ENCODE measurements at regions not wholly inside any gene's neighbourhood (a gene's known extent, or its start where the extent isn't known, plus 50 kb on each side); places are given as distances from the start of the nearest gene placed in this dataset.

GRCh38 chr3:182083112-182083511 lies 371.4 kb downstream of the SOX2 start:
- DNase-seq (ENCODE audit: low spot score in 2 of 2), result no peak
- Histone ChIP-seq H3K27ac (no peak overlapping the region), H3K9me3 (no peaks in the 10 kb centered on the region), H3K4me3 (no peak overlapping the region), H3K27me3 (no peaks in the 10 kb centered on the region), H3K4me1 (no peaks in the 10 kb centered on the region), H3K36me3 (no peaks in the 10 kb centered on the region)
- TF ChIP-seq, protein P1, sequence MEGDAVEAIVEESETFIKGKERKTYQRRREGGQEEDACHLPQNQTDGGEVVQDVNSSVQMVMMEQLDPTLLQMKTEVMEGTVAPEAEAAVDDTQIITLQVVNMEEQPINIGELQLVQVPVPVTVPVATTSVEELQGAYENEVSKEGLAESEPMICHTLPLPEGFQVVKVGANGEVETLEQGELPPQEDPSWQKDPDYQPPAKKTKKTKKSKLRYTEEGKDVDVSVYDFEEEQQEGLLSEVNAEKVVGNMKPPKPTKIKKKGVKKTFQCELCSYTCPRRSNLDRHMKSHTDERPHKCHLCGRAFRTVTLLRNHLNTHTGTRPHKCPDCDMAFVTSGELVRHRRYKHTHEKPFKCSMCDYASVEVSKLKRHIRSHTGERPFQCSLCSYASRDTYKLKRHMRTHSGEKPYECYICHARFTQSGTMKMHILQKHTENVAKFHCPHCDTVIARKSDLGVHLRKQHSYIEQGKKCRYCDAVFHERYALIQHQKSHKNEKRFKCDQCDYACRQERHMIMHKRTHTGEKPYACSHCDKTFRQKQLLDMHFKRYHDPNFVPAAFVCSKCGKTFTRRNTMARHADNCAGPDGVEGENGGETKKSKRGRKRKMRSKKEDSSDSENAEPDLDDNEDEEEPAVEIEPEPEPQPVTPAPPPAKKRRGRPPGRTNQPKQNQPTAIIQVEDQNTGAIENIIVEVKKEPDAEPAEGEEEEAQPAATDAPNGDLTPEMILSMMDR (IDR thresholded peaks at IDR 0.05), result no peak
- TF ChIP-seq EP300 (IDR thresholded peaks at IDR 0.05), result no peak
- TF ChIP-seq POLR2A (IDR thresholded peaks at IDR 0.05), result no peak
- no peak for TF ChIP-seq POLR2AphosphoS5 (IDR thresholded peaks at IDR 0.05)
- 54% methylated on average over 2 of the region's 2 CpGs for WGBS

DNA sequence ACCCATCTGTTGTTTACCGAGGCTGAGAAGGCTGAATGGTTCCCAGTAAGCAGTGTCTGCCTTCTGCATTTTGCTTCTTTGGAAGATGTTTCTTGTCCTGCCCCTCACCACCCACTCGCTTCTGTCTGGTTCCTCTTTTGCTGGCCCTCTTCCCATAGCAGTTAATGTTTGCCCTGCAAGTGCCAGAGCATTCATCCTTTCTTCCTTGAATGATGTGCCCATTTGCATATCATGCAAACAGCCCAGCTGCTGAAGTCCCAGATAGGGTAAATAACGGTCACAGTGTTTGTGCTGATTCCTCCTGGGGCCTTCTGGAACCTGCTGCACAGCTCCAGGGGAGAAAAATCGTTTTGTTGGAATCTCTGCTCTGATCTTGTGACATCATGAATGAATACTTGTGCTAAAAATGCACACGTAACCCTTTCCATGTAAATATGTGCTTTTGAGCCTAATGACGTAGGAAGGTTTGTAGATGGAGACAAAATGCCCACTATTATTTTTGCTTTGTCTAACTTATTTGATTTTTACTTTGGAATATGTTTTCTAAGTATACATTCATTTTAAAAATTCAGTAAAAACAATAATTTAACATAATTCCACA lies 381.0 kb downstream of the SOX2 start:
- Histone ChIP-seq H3K27me3 (no peaks in the 10 kb centered on the region), H3K4me1 (no peaks in the 10 kb centered on the region), H3K9me3 (no peaks in the 10 kb centered on the region), H3K36me3 (no peaks in the 10 kb centered on the region), H3K4me3 (no peak overlapping the region), H3K27ac (no peak overlapping the region)
- WGBS, result 16% methylated on average over 6 of the region's 6 CpGs
- DNase-seq (ENCODE audit: low spot score in 2 of 2), result no peak
- TF ChIP-seq EP300 (IDR thresholded peaks at IDR 0.05) (no peak), POLR2A (IDR thresholded peaks at IDR 0.05) (no peak), POLR2AphosphoS5 (IDR thresholded peaks at IDR 0.05) (no peak)
- TF ChIP-seq, protein P1 (IDR thresholded peaks at IDR 0.05), result no peak

GRCh38 chr3:182094321-182094720 lies 382.6 kb downstream of the SOX2 start:
- Histone ChIP-seq H3K27ac (no peak overlapping the region), H3K4me3 (no peak overlapping the region), H3K36me3 (no peaks in the 10 kb centered on the region), H3K27me3 (no peaks in the 10 kb centered on the region), H3K4me1 (no peaks in the 10 kb centered on the region), H3K9me3 (no peaks in the 10 kb centered on the region)
- DNase-seq (ENCODE audit: low spot score in 2 of 2), result no peak
- 96% methylated on average over 4 of the region's 4 CpGs for WGBS
- no peak for TF ChIP-seq POLR2AphosphoS5 (IDR thresholded peaks at IDR 0.05)

GRCh38 chr3:182104881-182105280 lies 393.2 kb downstream of the SOX2 start:
- 53% methylated on average over 4 of the region's 4 CpGs for WGBS
- H3K36me3 ChIP-seq, result no peaks in the 10 kb centered on the region
- H3K4me3 ChIP-seq, result no peak overlapping the region
- H3K9me3 ChIP-seq, result no peaks in the 10 kb centered on the region
- no peak for DNase-seq (ENCODE audit: low spot score in 2 of 2)
- no peak for TF ChIP-seq EP300 (IDR thresholded peaks at IDR 0.05)
- TF ChIP-seq, protein P1 (IDR thresholded peaks at IDR 0.05), result no peak
- H3K4me1 ChIP-seq, result no peaks in the 10 kb centered on the region
- no peak overlapping the region for H3K27ac ChIP-seq
- no peaks in the 10 kb centered on the region for H3K27me3 ChIP-seq

- 83% methylated on average over 4 of the region's 4 CpGs for WGBS
- no peak overlapping the region for H3K4me3 ChIP-seq
- TF ChIP-seq POLR2AphosphoS5 (IDR thresholded peaks at IDR 0.05) (no peak), POLR2A (IDR thresholded peaks at IDR 0.05) (no peak), EP300 (IDR thresholded peaks at IDR 0.05) (no peak)
- TF ChIP-seq, protein P1 (IDR thresholded peaks at IDR 0.05), result no peak
- no peaks in the 10 kb centered on the region for H3K27me3 ChIP-seq
- no peaks in the 10 kb centered on the region for H3K4me1 ChIP-seq
- no peak overlapping the region for H3K27ac ChIP-seq
- H3K36me3 ChIP-seq, result no peaks in the 10 kb centered on the region
- no peaks in the 10 kb centered on the region for H3K9me3 ChIP-seq
- DNase-seq (ENCODE audit: low spot score in 2 of 2), result no peak
Measured at GRCh38 chr3:182105875-182106274, 394.1 kb downstream of the SOX2 start.

- no peak for DNase-seq (ENCODE audit: low spot score in 2 of 2)
- H3K27ac ChIP-seq, result no peak overlapping the region
- no peaks in the 10 kb centered on the region for H3K9me3 ChIP-seq
- TF ChIP-seq, protein P1 (IDR thresholded peaks at IDR 0.05), result no peak
- no peak for TF ChIP-seq POLR2A (IDR thresholded peaks at IDR 0.05)
- no peak for TF ChIP-seq EP300 (IDR thresholded peaks at IDR 0.05)
- no peak for TF ChIP-seq POLR2AphosphoS5 (IDR thresholded peaks at IDR 0.05)
- H3K36me3 ChIP-seq, result no peaks in the 10 kb centered on the region
- H3K27me3 ChIP-seq, result no peaks in the 10 kb centered on the region
- H3K4me3 ChIP-seq, result no peak overlapping the region
- H3K4me1 ChIP-seq, result no peaks in the 10 kb centered on the region
Measured at GRCh38 chr3:182108371-182108770, 396.6 kb downstream of the SOX2 start.

Measured in suprapubic skin (tissue), 4 donors.